ENCODE measurements at regions not wholly inside any gene's neighbourhood (a gene's known extent, or its start where the extent isn't known, plus 50 kb on each side); places are given as distances from the start of the nearest gene placed in this dataset.

DNA sequence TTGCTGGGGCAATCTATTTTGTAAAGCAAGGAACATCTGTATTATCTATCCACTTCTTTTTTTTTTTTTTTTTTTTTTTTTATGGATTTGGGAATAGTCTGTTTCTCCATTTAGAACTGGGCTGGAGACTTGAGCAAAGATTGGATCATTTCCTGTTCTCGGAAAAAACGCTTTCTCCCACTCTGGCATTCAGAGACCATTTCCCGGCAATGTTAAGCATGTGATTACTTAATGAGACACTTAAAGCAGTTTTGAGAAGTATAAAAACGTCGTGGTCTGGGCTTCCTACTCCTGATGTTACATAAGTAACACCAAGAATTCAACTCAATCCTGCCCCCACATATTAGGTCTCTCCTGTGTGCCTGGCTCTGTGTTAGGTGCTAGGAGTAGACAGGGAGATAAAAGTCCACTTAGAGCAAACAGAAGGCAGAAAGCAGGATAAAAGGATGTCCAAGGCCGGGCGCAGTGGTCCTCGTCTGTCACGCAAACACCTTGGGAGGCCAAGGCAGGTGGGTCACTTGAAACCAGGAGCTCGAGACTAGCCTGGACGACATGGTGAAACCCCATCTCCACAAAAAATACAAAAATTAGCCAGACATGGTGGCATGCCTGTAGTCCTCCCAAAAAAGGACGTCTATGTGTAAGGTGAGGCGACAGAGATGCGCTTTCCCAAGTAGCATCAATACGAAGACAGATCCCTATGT is 152.1 kb upstream of the GSC start:
- H3K27ac Mint-ChIP-seq (ENCODE audit: unreplicated experiment) = no peak overlapping the region
- CTCF ChIA-PET = interaction anchor here (1.1 kb wide), 1 partner anchor 9 kb away, joined by 3 read pairs; no protein-coding TSS in a partner anchor

DNA sequence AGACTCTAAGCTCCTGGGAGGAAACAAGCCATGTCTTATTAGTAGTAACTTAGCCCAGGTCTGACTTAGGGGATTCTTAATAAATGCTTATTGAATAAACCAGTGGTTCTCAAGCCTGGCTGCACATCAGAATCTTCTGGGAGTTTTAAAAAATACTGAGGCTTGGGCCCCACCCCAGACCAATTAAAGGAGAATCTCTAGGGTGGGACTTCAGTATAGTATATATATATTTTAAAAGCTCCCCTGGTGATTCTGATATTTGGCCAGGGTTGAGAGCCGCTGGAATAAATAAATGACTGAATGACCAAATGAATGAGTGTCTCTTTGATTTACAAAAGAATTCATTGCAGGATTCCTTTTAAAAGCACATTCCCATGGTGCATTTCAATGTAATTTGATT is 151.5 kb upstream of the GSC start:
- BruUV-seq (replicated peaks) = no TSS peak
- no peaks in the 10 kb centered on the region for H3K36me3 Mint-ChIP-seq (ENCODE audit: insufficient read depth, unreplicated experiment)
- TF ChIP-seq, protein P1, sequence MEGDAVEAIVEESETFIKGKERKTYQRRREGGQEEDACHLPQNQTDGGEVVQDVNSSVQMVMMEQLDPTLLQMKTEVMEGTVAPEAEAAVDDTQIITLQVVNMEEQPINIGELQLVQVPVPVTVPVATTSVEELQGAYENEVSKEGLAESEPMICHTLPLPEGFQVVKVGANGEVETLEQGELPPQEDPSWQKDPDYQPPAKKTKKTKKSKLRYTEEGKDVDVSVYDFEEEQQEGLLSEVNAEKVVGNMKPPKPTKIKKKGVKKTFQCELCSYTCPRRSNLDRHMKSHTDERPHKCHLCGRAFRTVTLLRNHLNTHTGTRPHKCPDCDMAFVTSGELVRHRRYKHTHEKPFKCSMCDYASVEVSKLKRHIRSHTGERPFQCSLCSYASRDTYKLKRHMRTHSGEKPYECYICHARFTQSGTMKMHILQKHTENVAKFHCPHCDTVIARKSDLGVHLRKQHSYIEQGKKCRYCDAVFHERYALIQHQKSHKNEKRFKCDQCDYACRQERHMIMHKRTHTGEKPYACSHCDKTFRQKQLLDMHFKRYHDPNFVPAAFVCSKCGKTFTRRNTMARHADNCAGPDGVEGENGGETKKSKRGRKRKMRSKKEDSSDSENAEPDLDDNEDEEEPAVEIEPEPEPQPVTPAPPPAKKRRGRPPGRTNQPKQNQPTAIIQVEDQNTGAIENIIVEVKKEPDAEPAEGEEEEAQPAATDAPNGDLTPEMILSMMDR (IDR thresholded peaks at IDR 0.05; ENCODE audit: unreplicated experiment) = no peak
- no peak overlapping the region for H3K4me3 Mint-ChIP-seq (ENCODE audit: low read depth, unreplicated experiment)
- DNase-seq = no peak
- intact Hi-C loops (cut with micrococcal nuclease; ENCODE audit: unreplicated experiment) = no loop called here
- H3K4me1 Mint-ChIP-seq (ENCODE audit: low read depth, unreplicated experiment) = no peaks in the 10 kb centered on the region
- CTCF ChIA-PET = no interaction called here
- H3K9me3 Mint-ChIP-seq (ENCODE audit: low read depth, unreplicated experiment) = no peaks in the 10 kb centered on the region
- H3K27me3 Mint-ChIP-seq (ENCODE audit: unreplicated experiment) = peaks cover 54% of the 10 kb centered on the region
- H3K27ac Mint-ChIP-seq (ENCODE audit: unreplicated experiment) = no peak overlapping the region

More for the DNA sequence above, 152.1 kb upstream of the GSC start:
- no peak for DNase-seq
- Mint-ChIP-seq H3K9me3 (ENCODE audit: low read depth, unreplicated experiment) (no peaks in the 10 kb centered on the region), H3K36me3 (ENCODE audit: insufficient read depth, unreplicated experiment) (no peaks in the 10 kb centered on the region), H3K27me3 (ENCODE audit: unreplicated experiment) (peaks cover 54% of the 10 kb centered on the region), H3K4me1 (ENCODE audit: low read depth, unreplicated experiment) (no peaks in the 10 kb centered on the region), H3K4me3 (ENCODE audit: low read depth, unreplicated experiment) (no peak overlapping the region)
- intact Hi-C loops (cut with micrococcal nuclease; ENCODE audit: unreplicated experiment) = no loop called here
- TF ChIP-seq, protein P1 (IDR thresholded peaks at IDR 0.05; ENCODE audit: unreplicated experiment) = no peak
- no TSS peak for BruUV-seq (replicated peaks)

DNA sequence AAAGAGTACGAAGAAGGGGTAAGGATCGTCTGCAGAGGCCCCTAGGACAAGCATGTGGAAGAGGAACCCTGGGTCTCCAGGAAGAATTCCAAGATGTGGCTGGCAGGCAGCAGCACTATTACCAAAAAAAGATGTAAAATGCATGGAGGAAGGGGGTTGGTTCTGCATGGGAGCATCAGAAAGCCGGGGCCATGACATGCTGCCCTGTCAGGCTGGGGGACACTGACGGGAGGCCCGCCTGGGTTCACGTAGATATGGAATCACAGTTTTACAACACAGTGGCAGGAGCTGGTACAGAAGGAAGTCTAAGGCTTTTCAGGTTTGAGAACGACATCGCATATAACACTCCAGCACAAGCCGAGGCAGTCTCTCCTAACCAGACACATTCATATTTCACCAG is 150.0 kb upstream of the GSC start:
- Mint-ChIP-seq H3K27me3 (ENCODE audit: unreplicated experiment) (peaks cover 58% of the 10 kb centered on the region), H3K4me3 (ENCODE audit: low read depth, unreplicated experiment) (no peak overlapping the region), H3K4me1 (ENCODE audit: low read depth, unreplicated experiment) (no peaks in the 10 kb centered on the region), H3K9me3 (ENCODE audit: low read depth, unreplicated experiment) (no peaks in the 10 kb centered on the region), H3K36me3 (ENCODE audit: insufficient read depth, unreplicated experiment) (no peaks in the 10 kb centered on the region), H3K27ac (ENCODE audit: unreplicated experiment) (no peak overlapping the region)
- TF ChIP-seq, protein P1 (IDR thresholded peaks at IDR 0.05; ENCODE audit: unreplicated experiment) = no peak
- CTCF ChIA-PET = no interaction called here
- intact Hi-C loops (cut with micrococcal nuclease; ENCODE audit: unreplicated experiment) = no loop called here
- DNase-seq = no peak
- no TSS peak for BruUV-seq (replicated peaks)

DNA sequence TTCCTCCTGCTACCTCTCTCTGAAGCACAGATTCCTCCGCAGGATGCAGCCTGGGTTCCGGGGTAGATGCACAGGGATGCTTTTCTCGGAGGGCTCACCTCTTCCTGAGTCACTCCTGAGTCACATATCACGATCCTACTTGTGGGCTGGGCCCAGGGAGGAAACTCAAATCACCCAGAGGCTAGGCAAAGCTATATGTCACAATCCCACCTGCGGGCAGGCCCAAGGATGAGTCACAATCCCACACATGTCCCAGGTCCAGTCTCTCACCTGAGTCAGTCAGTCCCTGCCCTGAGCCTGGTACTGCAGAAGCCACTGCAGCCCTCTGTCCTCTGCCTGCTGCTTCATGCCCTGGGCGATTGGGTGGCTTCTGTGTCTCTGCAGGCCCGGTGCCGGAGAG is 149.0 kb upstream of the GSC start:
- no peak overlapping the region for H3K4me3 Mint-ChIP-seq (ENCODE audit: low read depth, unreplicated experiment)
- BruUV-seq (replicated peaks) = no TSS peak
- DNase-seq = no peak
- TF ChIP-seq, protein P1 (IDR thresholded peaks at IDR 0.05; ENCODE audit: unreplicated experiment) = no peak
- H3K27ac Mint-ChIP-seq (ENCODE audit: unreplicated experiment) = no peak overlapping the region
- no peaks in the 10 kb centered on the region for H3K4me1 Mint-ChIP-seq (ENCODE audit: low read depth, unreplicated experiment)
- H3K36me3 Mint-ChIP-seq (ENCODE audit: insufficient read depth, unreplicated experiment) = no peaks in the 10 kb centered on the region
- intact Hi-C loops (cut with micrococcal nuclease; ENCODE audit: unreplicated experiment) = no loop called here
- CTCF ChIA-PET = no interaction called here
- H3K9me3 Mint-ChIP-seq (ENCODE audit: low read depth, unreplicated experiment) = no peaks in the 10 kb centered on the region
- H3K27me3 Mint-ChIP-seq (ENCODE audit: unreplicated experiment) = peaks cover 51% of the 10 kb centered on the region

Measured in Calu3 (cell line).